T-cell (primary cell): ENCODE measurements at regions not wholly inside any gene's neighbourhood (a gene's known extent, or its start where the extent isn't known, plus 50 kb on each side); places are given as distances from the start of the nearest gene placed in this dataset.

Experiments used
- ATAC-seq, 4 experiments: fragments of 200-7000 bp in 3 of 4; fragments of 150-1000 bp in 1 of 4; cut with Tn5 transposase; replicated peaks in 1 of 4; 1 replicate in 3 of 4; 2 replicates in 1 of 4; pipeline ENCODE4 v1.10.0; 2021; ENCODE audit warnings: moderate library complexity in 3 of 4, mild to moderate bottlenecking in 2 of 4, moderate number of reproducible peaks in 1 of 4
- CTCF ChIA-PET, 2 donors: fragments of 300-600 bp; sonication (Branson Sonifier 250); formaldehyde crosslinking; loops; one replicate each; lab custom pipeline; 2022; ENCODE audit warnings: antibody characterized with exemption in 2 of 2; lab: Charles Lee
- POLR2A ChIA-PET, 2 donors: fragments of 300-600 bp; sonication (Branson Sonifier 250); formaldehyde crosslinking; loops; one replicate each; lab custom pipeline; 2022; ENCODE audit warnings: antibody characterized with exemption in 2 of 2; lab: Charles Lee
- DNase-seq, 35 experiments: peaks; one replicate each; pipeline versions ENCODE4 v3.0.0 to v3.0.0-alpha.2; 2013 to 2023
- H3K27ac ChIP-seq: one replicate; pipeline ENCODE4 v1.5.1; 2013; ENCODE audit warnings: low read length
- H3K27me3 ChIP-seq, 2 experiments: replicated peaks in 1 of 2; 1 replicate in 1 of 2; 2 replicates in 1 of 2; pipeline versions ENCODE4 v1.6.1 to v1.7.0; 2013; ENCODE audit warnings: low read length in 1 of 2, mixed read lengths in 1 of 2; ENCODE audit not compliant: control insufficient read depth in 2 of 2, insufficient read depth in 2 of 2; ENCODE audit errors: extremely low read depth in 1 of 2
- H3K36me3 ChIP-seq, 2 donors: 1 replicate in 1 of 2; 2 replicates in 1 of 2; pipeline versions ENCODE4 v1.6.1 to v1.7.0; 2013; ENCODE audit warnings: low read length in 1 of 2; ENCODE audit not compliant: control insufficient read depth in 2 of 2, insufficient read depth in 1 of 2; ENCODE audit errors: extremely low read depth in 1 of 2
- H3K4me1 ChIP-seq, 2 experiments: 1 replicate in 1 of 2; 2 replicates in 1 of 2; pipeline versions ENCODE4 v1.6.1 to v1.7.0; 2013; ENCODE audit warnings: low read length in 2 of 2, mixed read lengths in 1 of 2; ENCODE audit not compliant: insufficient read depth in 2 of 2, control insufficient read depth in 1 of 2; ENCODE audit errors: extremely low read depth in 1 of 2
- H3K4me3 ChIP-seq, 2 donors: 1 replicate in 1 of 2; 2 replicates in 1 of 2; pipeline versions ENCODE4 v1.5.1 to v1.7.0; 2013; ENCODE audit warnings: mild to moderate bottlenecking in 2 of 2, low read length in 1 of 2, moderate library complexity in 1 of 2; ENCODE audit not compliant: control insufficient read depth in 1 of 2; ENCODE audit errors: extremely low read depth in 1 of 2
- H3K9me3 ChIP-seq: 2 replicates; pipeline ENCODE4 v1.7.0; 2013
- H3K27ac Mint-ChIP-seq, 2 donors: one replicate each; pipeline ENCODE4 v1.8.0; 2020 to 2021; ENCODE audit warnings: mild to moderate bottlenecking in 2 of 2, mixed read lengths in 2 of 2
- H3K27me3 Mint-ChIP-seq, 2 donors: one replicate each; pipeline ENCODE4 v1.8.0; 2021 to 2022; ENCODE audit warnings: mixed read lengths in 2 of 2
- H3K36me3 Mint-ChIP-seq: one replicate; pipeline ENCODE4 v1.8.0; 2021; ENCODE audit warnings: mixed read lengths
- H3K4me1 Mint-ChIP-seq, 3 donors: one replicate each; pipeline ENCODE4 v1.8.0; 2020 to 2022; ENCODE audit warnings: mixed read lengths in 3 of 3, mild to moderate bottlenecking in 1 of 3
- H3K4me3 Mint-ChIP-seq, 3 donors: one replicate each; pipeline ENCODE4 v1.8.0; 2020 to 2022; ENCODE audit warnings: mild to moderate bottlenecking in 3 of 3, mixed read lengths in 3 of 3, moderate library complexity in 3 of 3
- H3K9me3 Mint-ChIP-seq, 3 donors: one replicate each; pipeline ENCODE4 v1.8.0; 2020 to 2022; ENCODE audit warnings: mixed read lengths in 3 of 3
- WGBS: methylation state at CpG from one replicate; pipeline ENCODE4 v1.1.5; 2013; ENCODE audit warnings: missing lambda C conversion rate; ENCODE audit not compliant: insufficient coverage; 5-methylcytosine and 5-hydroxymethylcytosine counted together

DNA sequence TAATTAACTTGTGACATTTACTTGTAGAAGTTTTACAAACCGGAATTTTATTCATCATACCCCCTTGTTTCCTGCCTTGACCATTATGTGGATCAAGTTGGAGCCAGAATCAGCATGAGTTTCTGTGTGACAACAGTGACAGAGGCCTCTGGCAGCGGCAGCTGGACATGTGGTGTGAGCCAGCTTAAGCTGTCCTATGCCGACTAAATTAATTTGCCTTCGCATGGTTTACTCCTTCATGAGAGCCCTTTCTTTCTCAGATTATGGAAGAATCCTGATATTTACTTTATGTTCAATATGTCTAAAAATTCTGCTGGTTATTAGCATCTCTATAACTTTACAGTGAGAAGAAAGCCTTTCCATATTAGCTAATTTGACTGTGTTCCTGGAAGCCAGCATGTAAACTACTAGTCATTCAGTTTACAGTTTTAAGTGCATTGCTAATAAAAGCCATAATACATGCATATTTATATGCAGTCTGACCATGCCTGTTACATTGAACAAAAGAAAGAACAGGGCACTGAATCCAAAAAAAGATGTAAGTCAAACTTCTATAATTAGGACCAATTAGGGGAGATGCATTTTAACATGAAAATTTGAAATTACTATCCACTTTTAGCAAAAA is 495.8 kb upstream of the ACVR2A start:
- WGBS: 100% methylated on average over 2 of the region's 4 CpGs
- no peak for ATAC-seq
- Histone ChIP-seq H3K36me3 (no peaks in the 10 kb centered on the region), H3K4me1 (no peaks in the 10 kb centered on the region), H3K9me3 (no peaks in the 10 kb centered on the region), H3K27ac (no peak overlapping the region), H3K27me3 (no peaks in the 10 kb centered on the region), H3K4me3 (no peak overlapping the region)
- no peaks in the 10 kb centered on the region for H3K27me3 Mint-ChIP-seq
- H3K4me3 Mint-ChIP-seq: no peak overlapping the region
- no peak for DNase-seq
- no peaks in the 10 kb centered on the region for H3K4me1 Mint-ChIP-seq
- CTCF ChIA-PET: no interaction called here
- peaks cover 6 to 21% (median 17%) of the 10 kb centered on the region in 3 donors for H3K9me3 Mint-ChIP-seq
- POLR2A ChIA-PET: no interaction called here
- H3K27ac Mint-ChIP-seq: no peak overlapping the region
- no peaks in the 10 kb centered on the region for H3K36me3 Mint-ChIP-seq

DNA sequence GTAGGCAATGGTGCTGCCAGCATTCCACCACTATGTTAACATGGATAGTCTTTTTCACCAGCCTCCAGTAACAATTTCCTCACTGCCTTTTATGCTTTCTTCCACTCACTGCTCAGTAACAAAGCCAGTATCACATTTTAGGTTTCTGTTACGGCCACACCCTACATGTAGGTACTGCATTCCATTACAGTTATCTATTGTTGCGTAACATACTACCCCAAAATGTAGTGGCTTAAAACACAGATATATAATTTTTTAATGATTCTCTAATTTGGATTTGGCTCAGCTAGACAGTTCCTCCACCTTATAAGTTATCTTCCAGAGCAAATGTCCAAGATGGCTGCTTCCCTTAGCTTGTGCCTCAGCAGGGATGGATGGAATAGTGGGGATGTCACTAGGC is 498.7 kb upstream of the ACVR2A start:
- H3K4me3 Mint-ChIP-seq: no peak overlapping the region

DNA sequence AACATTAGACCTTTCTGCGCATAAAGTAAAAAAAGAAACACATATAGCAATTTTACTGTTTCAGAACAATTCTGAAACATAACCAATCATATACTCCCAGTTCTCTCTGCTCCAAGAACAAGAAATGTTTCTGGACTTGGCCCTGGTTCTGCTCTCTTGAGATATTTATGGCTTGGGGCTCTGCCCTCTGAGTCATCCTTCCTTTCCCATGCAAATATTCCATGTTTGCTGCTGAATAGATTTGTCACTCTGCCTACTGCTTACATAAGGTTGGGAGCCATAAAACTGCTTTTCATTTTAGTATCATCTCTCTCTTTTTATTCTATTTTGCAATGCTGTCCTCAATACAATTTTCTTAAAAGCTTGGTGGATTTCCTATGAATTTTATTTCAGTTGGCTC is 499.6 kb upstream of the ACVR2A start:
- Mint-ChIP-seq H3K9me3 (peaks cover 6 to 21% (median 17%) of the 10 kb centered on the region in 3 donors), H3K27me3 (no peaks in the 10 kb centered on the region), H3K27ac (no peak overlapping the region), H3K4me3 (no peak overlapping the region), H3K4me1 (no peaks in the 10 kb centered on the region), H3K36me3 (no peaks in the 10 kb centered on the region)
- H3K4me1 ChIP-seq: no peaks in the 10 kb centered on the region
- ATAC-seq (no peak), DNase-seq (no peak)
- ChIA-PET CTCF (no interaction called here), POLR2A (no interaction called here)
- no peaks in the 10 kb centered on the region for H3K36me3 ChIP-seq
- no peaks in the 10 kb centered on the region for H3K27me3 ChIP-seq
- H3K9me3 ChIP-seq: no peaks in the 10 kb centered on the region
- no peak overlapping the region for H3K27ac ChIP-seq
- H3K4me3 ChIP-seq: no peak overlapping the region
- WGBS: 89% methylated on average over 1 of the region's 1 CpG

More for the DNA sequence above, 498.7 kb upstream of the ACVR2A start:
- H3K27ac Mint-ChIP-seq: no peak overlapping the region
- H3K27me3 Mint-ChIP-seq: no peaks in the 10 kb centered on the region
- H3K4me3 ChIP-seq: no peak overlapping the region
- no CpG with 5 or more reads among the region's 2 CpGs for WGBS
- H3K27ac ChIP-seq: no peak overlapping the region
- no peaks in the 10 kb centered on the region for H3K27me3 ChIP-seq
- no peaks in the 10 kb centered on the region for H3K4me1 Mint-ChIP-seq
- H3K9me3 Mint-ChIP-seq: peaks cover 6 to 21% (median 17%) of the 10 kb centered on the region in 3 donors
- no peaks in the 10 kb centered on the region for H3K36me3 Mint-ChIP-seq
- no peaks in the 10 kb centered on the region for H3K9me3 ChIP-seq
- ChIA-PET POLR2A (no interaction called here), CTCF (no interaction called here)
- DNase-seq: no peak
- no peaks in the 10 kb centered on the region for H3K4me1 ChIP-seq
- no peak for ATAC-seq
- no peaks in the 10 kb centered on the region for H3K36me3 ChIP-seq

DNA sequence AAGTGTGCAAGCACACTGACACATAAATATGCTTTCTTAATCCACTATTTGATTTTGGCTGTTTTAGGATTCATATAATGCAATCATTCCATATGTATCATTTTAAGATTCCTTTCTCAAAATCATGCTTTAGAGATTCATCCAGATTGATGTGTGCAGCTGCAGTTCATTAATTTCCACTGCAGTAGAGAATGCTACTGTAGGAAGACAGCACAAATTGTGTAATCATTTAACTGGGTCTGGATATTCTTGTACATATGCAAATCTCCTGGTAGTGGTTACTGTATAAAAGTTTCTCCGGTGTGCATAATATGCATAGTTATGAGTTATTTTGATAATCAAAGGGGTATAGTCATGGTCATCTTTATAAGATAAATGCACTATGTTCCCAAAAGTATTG is 502.5 kb upstream of the ACVR2A start:
- POLR2A ChIA-PET: no interaction called here
- no peak overlapping the region for H3K27ac Mint-ChIP-seq

DNA sequence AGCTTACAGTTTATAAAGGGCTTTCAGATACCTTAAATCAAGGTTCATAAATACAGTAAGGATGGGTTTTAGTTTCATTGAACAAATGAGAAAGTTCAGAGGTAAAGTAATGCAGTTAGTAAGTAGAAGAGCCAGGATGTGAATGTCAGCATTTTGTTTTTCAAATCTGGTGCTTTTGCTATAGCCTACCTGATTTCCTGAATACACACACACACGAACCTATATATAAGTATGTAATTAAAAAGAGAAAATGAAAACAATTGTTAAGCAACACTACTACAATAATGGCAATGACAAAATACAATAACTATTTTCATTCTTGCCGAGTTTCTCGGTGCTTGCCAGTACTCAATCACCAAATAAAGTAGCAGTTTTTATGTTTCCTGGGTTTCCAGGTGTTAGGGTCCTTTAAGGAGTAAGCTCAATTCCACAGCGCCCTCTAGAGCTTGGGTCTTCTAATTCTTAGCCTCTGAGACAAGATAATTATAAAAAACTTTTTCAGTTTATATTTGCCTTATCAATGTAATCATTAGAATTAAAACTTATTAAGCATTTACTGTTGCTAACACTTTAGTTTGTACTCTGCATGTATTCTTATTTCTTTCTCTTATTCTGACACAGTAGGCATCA is 512.9 kb upstream of the ACVR2A start:
- peak in 22 of 35 experiments; percentile 4 to 58 (median 20) for DNase-seq
- Histone ChIP-seq H3K27ac (no peak overlapping the region), H3K36me3 (no peaks in the 10 kb centered on the region), H3K27me3 (no peaks in the 10 kb centered on the region), H3K4me3 (no peak overlapping the region), H3K9me3 (no peaks in the 10 kb centered on the region), H3K4me1 (no peaks in the 10 kb centered on the region)
- H3K4me3 Mint-ChIP-seq: peak overlapping the region in 1 of 3 donors; percentile 26
- H3K27me3 Mint-ChIP-seq: peaks cover 0 to 4% of the 10 kb centered on the region in 2 donors
- no CpG with 5 or more reads among the region's 4 CpGs for WGBS
- peak; percentile 59 to 78 (median 67) for ATAC-seq
- ChIA-PET POLR2A (no interaction called here), CTCF (interaction anchor here in 1 of 2 donors (0.6 to 2.1 kb wide), 9 partner anchors 26 to 579 kb away, joined by 3 to 13 read pairs (median 4); no protein-coding TSS in a partner anchor)
- peaks cover 15 to 21% (median 18%) of the 10 kb centered on the region in 3 donors for H3K4me1 Mint-ChIP-seq
- H3K27ac Mint-ChIP-seq: peak overlapping the region; percentile 38 to 40
- H3K9me3 Mint-ChIP-seq: no peaks in the 10 kb centered on the region
- no peaks in the 10 kb centered on the region for H3K36me3 Mint-ChIP-seq

More for the DNA sequence above, 502.5 kb upstream of the ACVR2A start:
- Histone ChIP-seq H3K4me3 (no peak overlapping the region), H3K4me1 (no peaks in the 10 kb centered on the region), H3K27me3 (no peaks in the 10 kb centered on the region), H3K9me3 (no peaks in the 10 kb centered on the region), H3K27ac (no peak overlapping the region), H3K36me3 (no peaks in the 10 kb centered on the region)
- Mint-ChIP-seq H3K4me3 (no peak overlapping the region), H3K27me3 (no peaks in the 10 kb centered on the region), H3K36me3 (no peaks in the 10 kb centered on the region), H3K9me3 (peaks cover 6 to 21% (median 17%) of the 10 kb centered on the region in 3 donors), H3K4me1 (no peaks in the 10 kb centered on the region)
- ATAC-seq: no peak
- DNase-seq: no peak
- CTCF ChIA-PET: no interaction called here
- 80% methylated on average over 1 of the region's 1 CpG for WGBS

DNA sequence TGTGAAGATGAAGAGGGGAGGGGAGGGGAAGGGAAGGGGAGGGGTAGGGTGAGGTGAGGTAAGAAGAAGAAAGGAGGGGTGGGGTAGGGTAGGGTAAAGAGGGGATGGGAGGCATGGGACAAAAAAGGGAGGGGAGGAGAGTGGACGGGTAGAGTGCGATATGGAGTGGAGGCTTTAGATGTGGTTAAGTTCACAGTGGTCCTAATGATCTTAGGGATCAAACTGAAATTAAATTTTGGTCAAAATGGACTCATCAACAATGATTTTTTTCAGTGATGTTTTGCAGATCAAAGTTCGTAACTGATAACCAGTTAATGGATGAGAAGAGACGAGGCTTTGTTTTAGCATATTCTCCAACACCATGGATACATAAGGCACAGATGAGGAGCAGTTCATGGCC is 513.9 kb upstream of the ACVR2A start:
- ATAC-seq: no peak
- no peak overlapping the region for H3K4me3 Mint-ChIP-seq

More for the DNA sequence above, 513.9 kb upstream of the ACVR2A start:
- Histone ChIP-seq H3K9me3 (no peaks in the 10 kb centered on the region), H3K4me3 (no peak overlapping the region), H3K4me1 (no peaks in the 10 kb centered on the region), H3K36me3 (no peaks in the 10 kb centered on the region), H3K27me3 (no peaks in the 10 kb centered on the region), H3K27ac (no peak overlapping the region)
- no peaks in the 10 kb centered on the region for H3K9me3 Mint-ChIP-seq
- DNase-seq: no peak
- peak overlapping the region in 1 of 2 donors; percentile 16 for H3K27ac Mint-ChIP-seq
- H3K27me3 Mint-ChIP-seq: peaks cover 0 to under 1% of the 10 kb centered on the region in 2 donors
- WGBS: 94% methylated on average over 2 of the region's 4 CpGs
- ChIA-PET CTCF (interaction anchor here in 1 of 2 donors (0.6 to 2.1 kb wide), 5 partner anchors 25 to 580 kb away, joined by 3 to 13 read pairs (median 12); no protein-coding TSS in a partner anchor), POLR2A (no interaction called here)
- peaks cover 18 to 27% (median 21%) of the 10 kb centered on the region in 3 donors for H3K4me1 Mint-ChIP-seq
- H3K36me3 Mint-ChIP-seq: no peaks in the 10 kb centered on the region
